ENCODE measurements at regions not wholly inside any gene's neighbourhood (a gene's known extent, or its start where the extent isn't known, plus 50 kb on each side); places are given as distances from the start of the nearest gene placed in this dataset.

DNA sequence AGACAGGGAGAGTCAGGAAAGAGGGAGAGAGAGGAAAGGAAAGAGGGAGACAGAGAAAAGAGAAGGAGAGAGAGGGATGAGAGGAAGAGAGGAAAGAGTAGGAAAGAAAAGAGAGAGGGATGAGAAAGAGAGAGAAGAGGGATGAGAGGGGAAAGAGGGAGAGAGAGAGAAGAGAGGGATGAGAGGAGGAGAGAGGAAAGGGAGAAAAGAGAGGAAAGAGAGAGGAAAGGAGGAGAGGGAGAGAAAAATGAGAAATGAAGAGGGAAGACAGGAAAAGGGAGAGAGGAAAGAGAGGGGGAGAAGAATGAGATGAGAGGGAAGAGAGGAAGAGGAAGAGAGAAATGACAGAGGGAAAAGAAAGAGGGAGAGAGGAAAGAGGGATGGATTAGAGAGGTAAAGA lies 207.0 kb upstream of the SKOR2 start:
- no peak for DNase-seq

DNA sequence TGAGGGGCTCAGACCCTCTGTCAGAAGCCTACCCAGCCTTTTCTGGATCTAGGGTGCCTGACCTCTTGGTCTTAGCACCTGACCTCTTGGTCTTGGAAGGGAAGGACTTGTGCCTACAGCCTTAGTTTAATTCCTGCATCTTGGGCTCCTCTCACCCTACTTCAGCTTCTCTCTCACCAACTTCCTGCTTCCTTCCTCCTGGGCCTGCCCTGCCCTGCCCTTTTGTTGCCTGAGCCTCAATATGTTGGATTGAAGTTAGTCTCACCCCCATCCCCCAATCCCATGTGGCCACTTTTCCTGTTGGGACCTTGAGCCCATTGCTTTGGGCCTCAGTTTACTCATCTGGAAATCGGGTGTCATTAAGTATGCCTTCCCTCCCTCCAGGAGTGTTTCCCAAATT lies 206.2 kb upstream of the SKOR2 start:
- DNase-seq: no peak

DNA sequence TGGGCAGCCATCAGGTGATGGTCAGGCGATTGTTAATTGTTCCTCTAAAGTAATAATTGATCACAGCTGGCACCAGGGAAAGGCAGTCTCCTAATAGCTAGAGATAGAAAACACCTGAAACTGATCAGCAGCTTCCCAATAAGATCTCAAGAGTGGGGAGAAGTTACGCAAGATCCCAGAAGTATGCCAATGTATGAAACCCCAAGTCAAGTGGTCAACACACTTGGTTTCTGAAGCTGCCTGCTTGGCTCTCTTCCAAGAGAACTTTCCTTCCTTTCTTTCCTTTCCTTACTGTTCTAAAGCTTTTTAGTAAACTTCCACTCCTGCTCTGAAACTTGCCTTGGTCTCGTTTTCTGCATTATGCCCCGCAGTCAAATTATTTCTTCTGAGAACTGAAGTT lies 201.6 kb upstream of the SKOR2 start:
- no peak for DNase-seq

DNA sequence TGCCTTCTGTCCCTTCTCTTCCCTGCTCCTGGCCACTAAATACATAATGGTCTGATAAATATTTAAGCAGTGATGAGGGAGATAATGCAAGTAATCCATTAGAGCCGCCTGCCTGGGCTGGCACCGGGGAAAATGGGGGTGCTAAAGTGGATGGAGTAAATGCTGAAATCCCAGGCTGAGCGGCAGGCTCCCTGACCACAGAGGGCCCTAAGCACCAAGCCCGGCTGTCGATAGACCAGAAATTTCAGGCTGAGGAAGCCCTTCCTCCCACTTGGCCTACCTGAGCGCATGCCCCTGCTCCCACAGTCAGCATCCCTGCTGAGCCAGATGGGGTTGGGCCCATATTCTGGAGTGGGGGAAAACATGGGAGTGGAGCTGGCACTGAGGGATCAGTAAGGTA lies 197.5 kb upstream of the SKOR2 start:
- DNase-seq: no peak

DNA sequence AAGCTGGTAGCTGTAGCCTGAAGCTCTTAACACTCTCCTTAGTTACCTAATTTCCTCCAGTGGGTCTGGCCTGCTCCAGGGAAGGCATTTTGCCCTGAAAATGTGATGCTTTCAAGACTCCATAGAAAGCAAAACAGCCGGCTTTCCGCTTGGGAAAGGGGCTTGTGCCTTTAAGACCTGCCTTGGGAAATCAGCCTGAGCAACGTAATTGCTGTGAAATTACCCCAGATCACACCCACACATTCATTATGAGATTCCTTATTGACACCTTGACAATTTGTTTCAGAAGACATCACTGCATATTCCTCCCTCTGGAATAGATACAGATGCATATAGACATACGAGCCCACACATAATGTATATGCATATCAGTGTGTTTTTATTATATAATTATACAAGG lies 190.5 kb upstream of the SKOR2 start:
- no peak for DNase-seq

DNA sequence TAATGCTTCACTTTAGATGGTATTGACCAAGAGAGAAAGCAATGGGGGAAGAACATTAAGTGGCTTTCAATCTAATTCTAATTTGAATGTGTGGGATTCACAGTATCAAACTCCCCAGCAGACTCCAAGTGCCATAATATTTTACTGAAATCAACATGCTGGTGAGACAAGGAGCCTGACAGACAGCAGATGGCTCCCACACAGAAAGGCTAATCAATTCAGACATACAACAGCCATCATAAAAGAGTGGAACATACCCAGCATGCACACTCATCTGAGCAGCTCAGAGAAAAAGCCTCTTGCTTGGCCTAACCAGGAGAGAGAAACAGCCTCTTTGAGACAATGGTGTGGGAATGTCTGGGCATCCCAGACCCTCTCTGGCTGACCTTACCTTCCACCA lies 186.5 kb upstream of the SKOR2 start:
- no peak for DNase-seq

DNA sequence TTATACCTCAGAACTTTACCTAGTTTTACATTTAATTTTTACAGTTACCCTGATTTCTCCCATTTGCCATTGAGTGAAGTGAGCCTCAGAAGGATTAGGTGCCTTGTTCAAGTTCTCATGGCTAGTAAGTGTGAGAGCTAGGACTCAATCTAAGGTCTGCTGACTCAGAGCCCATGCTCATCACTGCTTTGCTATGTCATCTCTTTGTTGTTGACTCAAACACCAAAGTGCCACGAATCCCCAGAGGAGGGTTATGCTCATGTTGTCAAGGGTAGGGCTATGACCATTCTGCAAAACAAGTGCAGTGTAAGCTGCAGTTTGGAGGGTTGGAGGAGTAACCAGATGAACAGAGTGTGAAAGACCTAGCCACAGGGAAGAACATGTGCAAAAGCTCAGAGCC lies 185.4 kb upstream of the SKOR2 start:
- DNase-seq: no peak

DNA sequence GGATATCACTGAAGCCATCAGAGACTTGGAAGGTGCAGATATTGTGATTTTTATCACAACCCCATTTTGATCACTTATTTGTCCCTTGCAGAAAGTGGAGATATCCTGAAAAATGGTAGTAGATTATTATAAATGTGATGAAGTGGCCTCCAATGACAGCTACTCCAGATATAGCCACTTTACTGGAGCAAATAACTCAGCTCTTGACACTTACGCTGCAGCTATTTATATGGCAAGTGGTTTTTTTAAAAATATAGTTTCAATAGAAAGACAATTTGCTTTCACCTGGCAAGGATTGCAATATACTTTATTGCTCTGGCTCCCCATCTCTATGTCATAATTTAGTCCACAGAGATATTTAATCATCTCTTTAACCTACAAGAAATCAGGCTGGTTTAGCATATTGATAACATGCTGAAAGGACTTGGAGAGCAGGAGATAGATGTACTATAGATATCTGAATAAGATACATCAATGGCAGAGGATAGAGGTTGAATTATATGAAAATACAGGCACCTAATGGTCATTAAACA lies 182.8 kb upstream of the SKOR2 start:
- no peak for DNase-seq

DNA sequence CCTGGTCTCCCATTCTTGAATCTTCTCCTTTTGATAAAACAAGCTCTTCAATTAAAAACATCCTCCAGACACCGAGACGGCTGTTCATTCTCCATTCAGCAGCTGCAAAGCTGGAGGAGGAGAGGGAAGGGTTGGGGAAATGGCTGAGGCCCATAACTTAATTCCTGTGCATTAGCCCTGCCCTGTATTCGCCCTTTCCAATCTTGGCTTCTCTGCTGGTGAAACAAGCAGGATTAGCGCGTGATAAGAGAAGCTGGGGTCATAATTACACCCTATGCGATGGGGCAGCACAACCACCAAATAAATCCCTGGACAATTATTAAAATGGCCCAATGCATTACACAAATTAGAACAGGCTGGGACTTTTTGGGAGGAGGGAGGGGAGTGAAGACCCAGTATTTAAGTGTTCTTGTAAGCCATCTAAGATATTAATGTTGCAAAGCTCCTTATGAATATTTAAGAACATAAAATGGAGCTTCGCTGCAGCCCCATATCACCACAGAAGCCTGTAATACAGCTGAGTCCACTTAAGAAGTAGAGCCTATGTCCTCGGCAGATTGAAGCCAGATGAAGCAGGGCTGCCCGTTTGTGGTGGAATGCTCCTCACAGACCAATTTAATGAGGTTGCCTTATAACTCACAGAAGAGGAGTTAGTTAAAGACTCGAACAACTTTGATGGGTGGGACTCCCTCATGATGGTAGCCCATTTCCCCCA lies 176.6 kb upstream of the SKOR2 start:
- no peak for DNase-seq

DNA sequence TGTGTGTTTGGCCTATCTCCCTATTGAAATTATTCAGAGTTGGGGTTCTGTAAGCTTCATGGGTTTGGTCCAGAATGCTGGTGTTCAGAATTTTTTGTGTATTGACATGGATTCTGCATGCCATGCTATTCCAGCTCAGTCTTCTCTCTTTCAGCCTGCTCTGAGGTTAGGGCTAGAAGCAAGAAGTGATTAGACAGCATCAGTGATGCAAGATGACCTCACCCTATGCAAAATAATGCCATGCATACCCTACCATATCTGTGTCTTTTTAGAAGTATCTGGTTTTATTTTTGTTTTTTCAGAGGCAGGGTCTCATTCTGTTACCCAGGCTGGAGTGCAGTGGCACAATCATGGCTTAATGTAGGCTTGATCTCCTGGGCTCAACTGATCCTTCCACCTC lies 175.6 kb upstream of the SKOR2 start:
- no peak for DNase-seq

DNA sequence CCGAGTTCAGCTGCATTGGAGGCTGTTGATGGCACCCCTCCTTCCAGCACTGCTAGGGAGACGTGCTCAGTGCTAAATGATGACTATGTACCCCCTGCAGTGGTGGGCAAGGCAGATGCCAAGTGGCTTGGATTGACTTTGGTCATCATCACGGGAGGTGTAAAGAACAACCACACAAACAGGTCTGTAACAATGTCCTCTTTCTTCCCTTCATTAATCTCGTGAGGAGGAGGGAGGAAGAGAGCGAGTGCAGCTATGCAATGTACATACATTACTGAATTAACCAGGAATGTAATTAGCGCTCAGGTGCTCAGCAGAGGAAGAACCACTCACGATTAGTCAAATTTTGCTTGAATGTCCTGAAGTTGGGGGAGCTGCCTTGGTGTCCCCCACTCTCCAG lies 173.9 kb upstream of the SKOR2 start:
- no peak for DNase-seq

DNA sequence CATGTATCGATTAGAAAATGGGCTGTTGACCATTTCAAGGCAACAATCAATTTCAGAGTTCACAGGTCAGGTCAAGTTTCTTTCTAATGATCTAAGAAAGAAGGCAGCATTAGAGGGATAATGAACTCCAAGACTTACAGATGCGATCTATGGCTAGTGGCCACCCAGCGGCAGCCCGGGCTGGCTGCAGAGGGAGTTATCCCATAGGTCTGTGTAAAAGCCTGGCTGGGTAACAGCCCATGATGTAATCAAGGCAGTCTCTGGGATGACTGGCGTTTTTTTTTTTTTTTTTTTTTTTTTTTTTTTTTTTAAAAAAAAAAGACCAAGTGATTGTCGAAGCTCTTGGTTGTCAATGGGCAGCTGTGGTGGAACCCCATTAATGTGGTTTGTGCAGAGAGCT lies 171.1 kb upstream of the SKOR2 start:
- DNase-seq: peak; percentile 8

DNA sequence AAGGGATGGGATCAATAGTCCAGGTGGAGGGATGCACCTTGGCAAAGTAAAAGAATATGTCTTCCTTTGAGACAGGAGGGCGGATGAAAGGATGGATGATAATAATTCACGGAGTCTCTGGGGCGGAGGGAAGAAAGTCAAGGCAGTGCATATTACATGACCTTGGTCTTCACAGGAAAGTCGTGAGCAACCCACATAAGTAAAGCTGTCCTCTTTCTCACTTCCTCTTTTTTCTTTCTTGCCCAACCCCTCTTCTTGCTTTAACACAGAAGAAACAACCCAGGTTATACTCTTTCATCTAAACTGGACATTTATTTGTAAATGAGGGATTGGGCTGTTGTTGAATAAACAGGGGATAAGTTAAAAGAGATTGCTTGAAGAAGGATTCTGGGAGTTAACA lies 168.7 kb upstream of the SKOR2 start:
- peak; percentile 2 for DNase-seq

DNA sequence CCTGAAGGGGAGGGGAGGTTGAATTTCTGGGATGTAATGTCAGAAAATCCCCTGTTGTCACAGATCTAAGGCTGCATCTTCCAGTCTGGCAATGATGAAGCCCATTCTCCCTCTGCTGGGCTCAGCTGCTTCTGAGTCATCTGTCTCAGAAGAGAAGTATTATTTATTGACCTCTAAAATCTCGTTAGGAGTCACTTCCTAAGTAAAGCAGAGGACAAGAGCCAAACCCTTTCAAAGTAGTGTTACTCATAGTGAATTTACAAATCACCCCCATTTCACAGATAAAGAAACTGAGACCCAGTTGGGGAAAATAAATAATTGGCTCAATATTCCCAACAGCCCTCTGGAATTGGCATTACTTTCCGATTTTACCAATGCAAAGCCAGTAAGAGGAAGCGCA lies 167.3 kb upstream of the SKOR2 start:
- DNase-seq: no peak

DNA sequence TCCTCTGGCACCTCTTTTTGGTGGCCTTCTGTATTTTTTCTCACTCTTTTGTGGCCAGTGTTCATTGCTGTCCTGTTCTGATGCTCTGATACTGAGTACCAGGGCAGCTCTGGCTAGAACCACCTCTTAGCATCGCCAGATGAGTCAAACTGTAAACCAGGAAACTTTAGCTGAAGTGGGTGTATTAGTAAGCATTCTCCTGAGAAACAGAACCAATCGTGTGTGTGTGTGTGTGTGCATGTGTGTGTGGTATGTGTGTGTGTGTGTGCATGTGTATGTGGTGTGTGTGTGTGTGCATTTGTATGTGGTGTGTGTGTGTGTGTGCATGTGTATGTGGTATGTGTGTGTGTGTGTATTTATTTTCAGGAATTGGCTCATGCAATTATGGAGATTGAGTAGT lies 166.3 kb upstream of the SKOR2 start:
- no peak for DNase-seq

DNA sequence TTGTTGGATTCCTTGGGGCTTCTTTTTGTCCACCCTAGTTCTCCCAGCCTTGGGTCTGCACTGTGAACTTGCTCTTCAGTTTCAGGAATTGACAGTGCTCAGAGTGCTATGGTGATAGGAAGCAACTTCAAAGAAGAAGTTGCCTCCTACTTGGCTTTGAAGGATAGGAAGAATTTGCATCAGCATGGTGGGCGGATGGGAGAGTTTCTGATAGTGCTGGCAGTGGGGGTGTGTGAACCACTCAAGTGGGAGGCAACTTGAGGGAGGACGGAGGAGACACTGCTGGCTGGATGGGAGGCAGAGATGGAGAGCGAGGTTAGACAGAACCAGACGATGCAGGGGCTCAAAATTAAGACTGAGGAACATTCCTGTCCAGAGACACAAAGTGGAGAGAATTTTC lies 164.4 kb upstream of the SKOR2 start:
- no peak for DNase-seq

DNA sequence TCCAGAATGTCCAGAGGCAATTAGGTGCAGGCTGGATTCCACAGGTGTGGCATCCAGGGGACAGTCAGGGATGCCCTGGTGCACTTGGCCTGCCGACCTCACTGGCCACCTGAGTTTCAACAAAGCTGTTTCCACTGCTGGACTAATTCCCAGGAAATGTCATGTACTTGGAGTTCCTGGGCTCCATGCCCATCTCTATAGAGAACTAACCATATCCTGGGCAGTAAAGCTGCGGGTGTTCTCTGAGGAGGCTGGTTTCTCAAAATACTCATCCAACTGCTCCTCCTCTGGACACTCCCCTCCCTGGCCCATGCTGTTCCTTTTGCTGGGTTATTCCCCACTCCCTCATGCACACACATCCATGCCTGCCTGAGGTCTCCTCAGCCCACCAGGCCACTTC lies 161.9 kb upstream of the SKOR2 start:
- no peak for DNase-seq

DNA sequence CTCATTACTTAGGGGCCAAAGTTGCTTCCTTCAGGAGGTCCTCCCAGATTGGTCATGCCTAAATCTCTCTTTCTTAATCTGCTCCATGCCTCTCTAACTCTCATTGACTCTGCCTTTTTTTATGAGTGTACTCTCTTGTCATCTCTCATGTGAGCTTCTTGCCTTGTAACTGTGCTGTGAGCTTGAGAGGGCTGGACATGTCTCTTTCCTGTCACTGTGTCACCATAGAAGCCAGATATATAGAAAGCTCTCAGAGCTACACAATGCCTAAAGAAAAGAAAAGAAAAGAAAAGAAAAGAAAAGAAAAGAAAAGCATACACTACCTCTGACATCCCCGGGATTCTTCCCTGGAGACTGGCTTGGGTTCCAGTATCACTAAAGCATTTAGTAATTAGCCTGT lies 161.5 kb upstream of the SKOR2 start:
- no peak for DNase-seq

DNA sequence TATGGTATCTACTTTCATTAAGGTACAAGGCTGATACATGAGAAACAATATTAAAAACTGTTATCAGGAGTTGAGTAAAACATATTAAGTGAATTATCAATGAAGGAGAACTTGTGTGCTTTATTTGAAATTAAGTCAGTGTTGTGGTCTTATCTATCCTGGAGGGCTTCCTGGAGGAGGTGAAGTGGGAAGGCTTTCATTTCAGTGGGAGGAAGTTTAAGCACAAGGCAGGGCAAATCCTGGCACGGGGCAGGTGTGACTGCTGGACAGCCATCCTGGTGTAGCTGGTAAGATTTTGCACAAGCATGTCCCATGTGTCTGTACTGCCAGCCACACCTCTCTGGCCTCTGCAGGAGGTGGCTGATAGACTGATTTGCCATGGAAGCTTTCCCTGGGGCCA lies 159.7 kb upstream of the SKOR2 start:
- DNase-seq: no peak

DNA sequence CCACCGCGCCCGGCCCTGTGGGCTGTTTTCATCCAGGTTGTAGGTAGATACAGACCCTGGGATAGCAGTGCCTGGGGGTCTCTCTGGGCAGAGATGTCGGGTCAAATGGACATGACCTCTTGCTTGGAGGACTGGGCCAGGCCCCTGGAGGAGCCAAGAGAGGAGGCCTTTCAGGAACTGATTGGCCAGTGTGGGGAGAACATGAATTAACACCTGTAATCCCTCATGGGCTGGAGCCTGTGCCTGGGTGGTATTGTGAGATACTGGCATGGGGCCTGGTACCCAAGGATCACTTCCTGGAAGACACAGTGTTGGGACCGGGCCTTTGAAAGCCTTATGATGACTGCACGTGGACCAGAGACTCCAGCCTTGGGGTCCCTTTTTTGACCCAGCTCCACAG lies 158.7 kb upstream of the SKOR2 start:
- DNase-seq: no peak

DNA sequence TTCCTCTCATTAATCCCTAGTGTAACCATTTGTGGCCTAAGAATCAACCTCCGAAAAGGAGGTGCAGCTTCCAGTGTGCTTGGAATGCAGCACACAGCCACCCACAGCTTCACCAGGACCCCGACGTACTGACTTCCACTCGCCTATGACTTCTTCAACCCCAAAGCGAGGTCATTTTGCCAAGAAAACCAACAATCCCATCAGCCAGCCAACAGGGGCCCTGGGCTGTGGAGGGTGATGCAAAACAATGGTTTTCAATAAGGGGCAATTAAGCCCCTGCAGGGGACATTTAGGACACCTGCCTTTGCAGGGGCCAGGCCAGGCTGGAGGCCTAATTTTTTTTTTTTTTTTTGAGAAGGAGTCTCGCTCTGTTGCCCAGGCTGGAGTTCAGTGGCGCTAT lies 158.1 kb upstream of the SKOR2 start:
- no peak for DNase-seq

DNA sequence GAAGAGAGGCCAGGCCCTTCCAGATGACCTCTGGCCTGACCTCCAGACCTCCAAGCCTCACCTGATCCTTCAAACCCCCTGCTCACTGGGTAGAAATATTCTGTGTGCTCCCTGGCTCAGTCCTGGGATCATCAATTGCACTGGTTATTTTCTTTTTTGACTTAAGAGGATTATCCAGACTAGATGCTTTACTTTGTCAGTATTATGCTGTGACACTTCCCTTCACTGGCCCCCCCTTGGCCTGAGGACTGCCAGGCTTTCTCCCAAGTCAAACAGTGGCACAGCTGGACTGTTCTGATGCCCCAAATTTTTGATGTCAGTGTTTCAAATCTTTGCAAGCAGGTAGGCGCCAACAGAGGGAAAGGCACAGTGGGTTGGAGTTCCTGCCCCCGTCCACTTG lies 156.3 kb upstream of the SKOR2 start:
- no peak for DNase-seq

DNA sequence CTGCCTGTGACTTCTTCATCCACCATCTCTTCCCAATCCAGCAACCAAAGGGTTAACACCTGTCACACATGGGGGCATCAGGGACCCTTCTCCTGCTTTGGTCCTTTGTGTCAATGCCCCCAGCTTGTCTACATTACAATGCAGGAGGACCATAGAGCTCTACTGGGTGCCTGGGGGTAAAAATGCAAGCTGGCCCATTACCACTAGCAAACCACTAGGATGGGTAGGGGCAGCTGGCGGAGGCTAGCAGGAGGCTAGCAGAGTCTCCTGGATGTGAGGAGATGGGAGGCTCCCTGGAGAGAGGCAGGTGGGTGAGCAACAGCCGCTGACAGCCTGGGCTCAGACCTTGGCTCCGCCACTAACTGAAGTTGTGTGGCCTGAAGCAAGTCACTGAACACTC lies 153.4 kb upstream of the SKOR2 start:
- DNase-seq: no peak

DNA sequence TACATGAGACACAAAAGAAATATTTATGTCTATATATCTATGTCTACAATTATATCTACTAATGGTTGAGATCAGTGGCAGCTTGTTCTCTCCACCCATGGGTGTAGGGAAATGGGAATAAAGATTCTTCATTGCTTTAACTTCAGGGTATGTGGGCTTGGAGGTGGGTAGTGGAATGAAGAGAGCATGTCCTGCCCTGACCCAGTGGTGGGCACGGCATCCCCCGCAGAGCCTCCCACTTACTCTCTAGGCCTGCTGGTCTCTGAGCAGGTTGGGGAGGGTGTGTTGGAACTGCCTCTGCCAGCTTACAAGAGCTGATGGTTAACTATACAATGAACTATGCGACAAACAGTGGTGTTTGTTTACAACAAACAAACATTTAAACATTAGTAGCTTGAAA lies 152.5 kb upstream of the SKOR2 start:
- DNase-seq: no peak

DNA sequence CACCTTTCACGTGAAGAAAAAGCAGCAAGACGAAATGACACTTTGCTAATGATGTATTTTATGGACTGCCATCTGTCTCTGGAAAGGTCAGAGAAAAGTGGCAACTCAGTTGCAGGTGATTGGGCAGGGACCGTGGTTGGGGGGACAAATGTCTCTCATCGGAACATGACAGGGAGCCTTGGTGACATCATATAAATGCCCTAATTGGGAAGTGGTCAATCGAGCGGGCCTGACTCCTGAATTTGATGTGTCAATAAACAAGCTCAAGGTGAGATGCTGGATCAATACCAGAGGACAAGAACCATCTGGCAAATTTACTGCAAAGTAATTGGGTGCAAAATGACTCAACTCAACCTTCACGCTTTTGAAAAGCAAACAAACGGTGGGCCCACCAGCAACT lies 151.9 kb upstream of the SKOR2 start:
- DNase-seq: no peak

DNA sequence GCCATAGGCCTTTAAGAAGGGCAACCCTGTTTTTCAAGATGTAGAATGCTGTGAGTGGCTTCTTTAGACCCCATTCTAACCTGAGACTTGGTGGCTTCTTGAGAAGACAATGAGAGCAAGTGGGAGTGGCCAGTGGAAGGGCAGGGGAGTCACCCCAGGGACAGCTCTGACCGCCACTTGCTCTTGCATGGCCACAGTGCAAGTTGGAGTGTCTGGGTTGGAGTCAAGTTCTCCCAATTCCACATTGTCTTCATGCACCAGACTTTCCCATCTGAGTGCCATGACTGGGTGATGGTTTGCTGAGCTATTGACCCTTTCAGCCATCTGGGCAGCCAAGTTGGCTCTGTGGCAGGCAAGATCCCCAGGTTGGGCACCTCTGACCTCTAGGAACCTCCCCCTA lies 148.0 kb upstream of the SKOR2 start:
- no peak for DNase-seq
